Ishikawa (cell line): ENCODE measurements at regions not wholly inside any gene's neighbourhood (a gene's known extent, or its start where the extent isn't known, plus 50 kb on each side); places are given as distances from the start of the nearest gene placed in this dataset.

Experiments used
- CEBPB ChIP-seq: IDR thresholded peaks from 2 replicates; pipeline ENCODE4 v1.6.1; 2012
- CREB1 ChIP-seq: IDR thresholded peaks from 2 replicates; pipeline ENCODE4 v1.6.1; 2012; ENCODE audit warnings: low read depth
- EGR1 ChIP-seq: IDR thresholded peaks from 2 replicates; pipeline ENCODE4 v1.6.1; 2012
- EP300 ChIP-seq: IDR thresholded peaks from 2 replicates; pipeline ENCODE4 v1.6.1; 2012; ENCODE audit warnings: borderline replicate concordance
- FOXM1 ChIP-seq: IDR thresholded peaks from 2 replicates; pipeline ENCODE4 v1.6.1; 2012; ENCODE audit warnings: low read depth, borderline replicate concordance
- MAX ChIP-seq: IDR thresholded peaks from 2 replicates; pipeline ENCODE4 v1.6.1; 2012
- NFIC ChIP-seq: IDR thresholded peaks from 2 replicates; pipeline ENCODE4 v1.6.1; 2012
- RAD21 ChIP-seq: IDR thresholded peaks from 2 replicates; pipeline ENCODE4 v1.6.1; 2012; ENCODE audit warnings: low read depth
- TAF1 ChIP-seq: IDR thresholded peaks from 2 replicates; pipeline ENCODE4 v1.6.1; 2012; ENCODE audit warnings: low read depth, mild to moderate bottlenecking
- TCF12 ChIP-seq: IDR thresholded peaks from 2 replicates; pipeline ENCODE4 v1.6.1; 2012; ENCODE audit warnings: low read depth
- TEAD4 ChIP-seq: IDR thresholded peaks from 2 replicates; pipeline ENCODE4 v1.6.1; 2012
- YY1 ChIP-seq: IDR thresholded peaks from 2 replicates; pipeline ENCODE4 v1.6.1; 2012; ENCODE audit warnings: low read depth
- ZBTB7A ChIP-seq: IDR thresholded peaks from 2 replicates; pipeline ENCODE4 v1.6.1; 2012; ENCODE audit warnings: low read depth
- TF ChIP-seq, protein P1 (sequence below): IDR thresholded peaks from 2 replicates; pipeline ENCODE4 v1.6.1; 2012
- TF ChIP-seq, protein P2 (sequence below): IDR thresholded peaks from 2 replicates; pipeline ENCODE4 v1.6.1; 2012; ENCODE audit warnings: low read depth, mild to moderate bottlenecking

DNA sequence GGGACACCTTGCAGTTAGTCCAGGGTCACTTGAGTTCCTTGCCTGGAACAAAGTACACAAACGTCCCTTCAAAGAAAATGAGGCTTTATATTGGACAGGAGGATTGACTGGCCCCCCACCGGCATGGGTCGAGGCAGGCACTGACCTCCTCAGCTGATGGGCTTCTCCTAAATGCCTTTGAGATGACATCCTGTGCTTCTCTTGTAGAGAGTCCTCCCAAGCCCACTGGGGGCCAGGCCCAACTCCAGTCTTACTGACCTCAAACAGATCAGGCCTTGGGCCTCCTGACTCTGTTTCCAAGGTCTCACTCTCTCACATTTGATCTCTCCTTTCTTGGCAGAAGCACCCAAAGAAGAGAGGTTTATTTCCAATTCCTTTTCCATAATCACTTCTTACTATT, 516.1 kb downstream of the MCTP2 start:
- TF ChIP-seq YY1 (no peak), NFIC (no peak), TAF1 (no peak), CEBPB (no peak), MAX (no peak), EGR1 (no peak)

- no peak for TF ChIP-seq EP300
- TF ChIP-seq CEBPB, result no peak
- TF ChIP-seq MAX, result no peak
- TF ChIP-seq, protein P1, sequence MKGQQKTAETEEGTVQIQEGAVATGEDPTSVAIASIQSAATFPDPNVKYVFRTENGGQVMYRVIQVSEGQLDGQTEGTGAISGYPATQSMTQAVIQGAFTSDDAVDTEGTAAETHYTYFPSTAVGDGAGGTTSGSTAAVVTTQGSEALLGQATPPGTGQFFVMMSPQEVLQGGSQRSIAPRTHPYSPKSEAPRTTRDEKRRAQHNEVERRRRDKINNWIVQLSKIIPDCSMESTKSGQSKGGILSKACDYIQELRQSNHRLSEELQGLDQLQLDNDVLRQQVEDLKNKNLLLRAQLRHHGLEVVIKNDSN, result no peak
- no peak for TF ChIP-seq CREB1
- TF ChIP-seq, protein P2, sequence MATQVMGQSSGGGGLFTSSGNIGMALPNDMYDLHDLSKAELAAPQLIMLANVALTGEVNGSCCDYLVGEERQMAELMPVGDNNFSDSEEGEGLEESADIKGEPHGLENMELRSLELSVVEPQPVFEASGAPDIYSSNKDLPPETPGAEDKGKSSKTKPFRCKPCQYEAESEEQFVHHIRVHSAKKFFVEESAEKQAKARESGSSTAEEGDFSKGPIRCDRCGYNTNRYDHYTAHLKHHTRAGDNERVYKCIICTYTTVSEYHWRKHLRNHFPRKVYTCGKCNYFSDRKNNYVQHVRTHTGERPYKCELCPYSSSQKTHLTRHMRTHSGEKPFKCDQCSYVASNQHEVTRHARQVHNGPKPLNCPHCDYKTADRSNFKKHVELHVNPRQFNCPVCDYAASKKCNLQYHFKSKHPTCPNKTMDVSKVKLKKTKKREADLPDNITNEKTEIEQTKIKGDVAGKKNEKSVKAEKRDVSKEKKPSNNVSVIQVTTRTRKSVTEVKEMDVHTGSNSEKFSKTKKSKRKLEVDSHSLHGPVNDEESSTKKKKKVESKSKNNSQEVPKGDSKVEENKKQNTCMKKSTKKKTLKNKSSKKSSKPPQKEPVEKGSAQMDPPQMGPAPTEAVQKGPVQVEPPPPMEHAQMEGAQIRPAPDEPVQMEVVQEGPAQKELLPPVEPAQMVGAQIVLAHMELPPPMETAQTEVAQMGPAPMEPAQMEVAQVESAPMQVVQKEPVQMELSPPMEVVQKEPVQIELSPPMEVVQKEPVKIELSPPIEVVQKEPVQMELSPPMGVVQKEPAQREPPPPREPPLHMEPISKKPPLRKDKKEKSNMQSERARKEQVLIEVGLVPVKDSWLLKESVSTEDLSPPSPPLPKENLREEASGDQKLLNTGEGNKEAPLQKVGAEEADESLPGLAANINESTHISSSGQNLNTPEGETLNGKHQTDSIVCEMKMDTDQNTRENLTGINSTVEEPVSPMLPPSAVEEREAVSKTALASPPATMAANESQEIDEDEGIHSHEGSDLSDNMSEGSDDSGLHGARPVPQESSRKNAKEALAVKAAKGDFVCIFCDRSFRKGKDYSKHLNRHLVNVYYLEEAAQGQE, result no peak
- no peak for TF ChIP-seq YY1
- TF ChIP-seq ZBTB7A, result no peak
- TF ChIP-seq RAD21, result no peak
- TF ChIP-seq EGR1, result no peak
- TF ChIP-seq TCF12, result no peak
- TF ChIP-seq TAF1, result no peak
- no peak for TF ChIP-seq TEAD4
- TF ChIP-seq FOXM1, result no peak
- no peak for TF ChIP-seq NFIC
Measured at GRCh38 chr15:94749811-94750617, 518.7 kb downstream of the MCTP2 start.

- no peak for TF ChIP-seq RAD21
Measured at GRCh38 chr15:94760348-94760747, 529.0 kb downstream of the MCTP2 start.

GRCh38 chr15:94761574-94761973, 530.2 kb downstream of the MCTP2 start:
- TF ChIP-seq, protein P2, result no peak
- TF ChIP-seq MAX (no peak), TEAD4 (no peak), TAF1 (no peak), EGR1 (no peak)

DNA sequence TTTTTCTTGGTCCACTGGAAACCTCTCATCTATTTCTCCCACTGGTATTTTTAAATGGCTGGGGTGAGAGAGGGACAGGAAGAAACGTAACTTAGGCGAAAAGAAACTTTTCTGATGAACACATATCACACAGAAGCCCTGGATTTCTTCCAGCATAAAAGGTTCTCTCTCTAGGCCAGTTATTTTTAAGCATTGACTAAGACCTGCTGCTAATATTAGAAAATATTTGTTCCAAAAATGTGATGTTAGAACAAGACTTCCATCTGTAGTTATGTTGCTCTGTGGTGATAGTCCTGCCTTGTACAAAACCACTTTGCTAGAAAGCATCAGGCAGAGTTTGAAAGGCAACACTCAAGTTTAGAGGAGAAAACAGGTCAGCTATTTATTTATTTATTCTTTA, 537.7 kb downstream of the MCTP2 start:
- TF ChIP-seq YY1 (no peak), TAF1 (no peak), CEBPB (no peak), FOXM1 (no peak), NFIC (no peak), MAX (no peak), EGR1 (no peak), TCF12 (no peak), CREB1 (no peak), RAD21 (no peak), TEAD4 (no peak)
- TF ChIP-seq, protein P2, result no peak
